IMR-90 (cell line): ENCODE measurements at regions not wholly inside any gene's neighbourhood (a gene's known extent, or its start where the extent isn't known, plus 50 kb on each side); places are given as distances from the start of the nearest gene placed in this dataset.

Source experiments
- ATAC-seq: fragments of 200-7000 bp; cut with Tn5 transposase; 2 replicates; pipeline ENCODE4 v1.9.1; 2020; ENCODE audit warnings: low read depth, mild to moderate bottlenecking, moderate library complexity
- BruUV-seq: library from RNA; stranded (reverse); fragments of 400-500 nt; replicated peaks from 2 replicates; lab custom pipeline; 2021; lab: Mats Ljungman, UMichigan
- CTCF ChIA-PET: fragments of 300-600 bp; formaldehyde crosslinking; extraction: SDS; loops from one replicate; lab custom pipeline; 2021; ENCODE audit warnings: antibody characterized with exemption; lab: Yijun Ruan, JAX
- POLR2A ChIA-PET: fragments of 300-600 bp; sonication (Branson Sonifier 250); formaldehyde crosslinking; loops from one replicate; lab custom pipeline; 2022; ENCODE audit warnings: antibody characterized with exemption; ENCODE audit not compliant: unreplicated experiment; lab: Charles Lee
- DNase-seq: peaks from one replicate; pipeline ENCODE4 v3.0.0; 2013
- H2AFZ ChIP-seq: replicated peaks from 2 replicates; pipeline ENCODE3; 2013; ENCODE audit warnings: low read length, mild to moderate bottlenecking; ENCODE audit not compliant: poor library complexity
- H2AK5ac ChIP-seq: 2 replicates; pipeline ENCODE4 v1.6.1; 2013; ENCODE audit warnings: low read depth, low read length, inconsistent platforms
- H2AK9ac ChIP-seq: replicated peaks from 2 replicates; pipeline ENCODE3; 2013; ENCODE audit warnings: mild to moderate bottlenecking, low read depth, low read length, moderate library complexity; ENCODE audit not compliant: poor library complexity
- H2BK120ac ChIP-seq: 2 replicates; pipeline ENCODE4 v1.6.1; 2013; ENCODE audit warnings: low read depth, low read length, inconsistent platforms
- H2BK15ac ChIP-seq: 3 replicates; pipeline ENCODE4 v1.6.1; 2013; ENCODE audit warnings: low read depth, low read length, inconsistent platforms
- H2BK20ac ChIP-seq: 2 replicates; pipeline ENCODE4 v1.6.1; 2013; ENCODE audit warnings: low read depth, mild to moderate bottlenecking, inconsistent platforms, low read length, moderate library complexity
- H2BK5ac ChIP-seq: 2 replicates; pipeline ENCODE4 v1.6.1; 2013; ENCODE audit warnings: mild to moderate bottlenecking, low read depth, low read length, inconsistent platforms; ENCODE audit not compliant: poor library complexity, severe bottlenecking
- H3K14ac ChIP-seq: replicated peaks from 2 replicates; pipeline ENCODE4 v1.6.1; 2013; ENCODE audit warnings: low read depth, low read length, inconsistent platforms
- H3K18ac ChIP-seq: 2 replicates; pipeline ENCODE4 v1.6.1; 2013; ENCODE audit warnings: low read depth, low read length, control low read depth
- H3K23ac ChIP-seq: 2 replicates; pipeline ENCODE4 v1.6.1; 2013; ENCODE audit warnings: low read depth, low read length, inconsistent platforms
- H3K27ac ChIP-seq: 2 replicates; pipeline ENCODE4 v1.5.1; 2013; ENCODE audit warnings: mild to moderate bottlenecking, control low read depth, low read length; ENCODE audit not compliant: insufficient read depth
- H3K27me3 ChIP-seq: 2 replicates; pipeline ENCODE4 v1.6.1; 2013; ENCODE audit warnings: low read length; ENCODE audit not compliant: control insufficient read depth, insufficient read depth
- H3K36me3 ChIP-seq: 2 replicates; pipeline ENCODE4 v1.6.1; 2013; ENCODE audit warnings: low read length, mixed read lengths; ENCODE audit not compliant: control insufficient read depth, insufficient read depth
- H3K4ac ChIP-seq: 2 replicates; pipeline ENCODE4 v1.6.1; 2013; ENCODE audit warnings: low read depth, low read length, inconsistent platforms
- H3K4me1 ChIP-seq: 2 replicates; pipeline ENCODE4 v1.6.1; 2013; ENCODE audit warnings: low read length, mixed read lengths; ENCODE audit not compliant: control insufficient read depth, insufficient read depth
- H3K4me2 ChIP-seq: 2 replicates; pipeline ENCODE4 v1.6.1; 2013; ENCODE audit warnings: low read depth, mild to moderate bottlenecking, control low read depth, low read length, moderate library complexity
- H3K4me3 ChIP-seq: 2 replicates; pipeline ENCODE4 v1.5.1; 2013; ENCODE audit warnings: low read depth, mild to moderate bottlenecking, control low read depth, low read length, moderate library complexity; ENCODE audit not compliant: insufficient read depth
- H3K56ac ChIP-seq: 2 replicates; pipeline ENCODE4 v1.6.1; 2013; ENCODE audit warnings: low read length, inconsistent platforms; ENCODE audit not compliant: insufficient read depth; ENCODE audit errors: extremely low read depth
- H3K79me1 ChIP-seq, 2 experiments: 2 replicates each; pipeline ENCODE4 v1.6.1; 2013; ENCODE audit warnings: low read length in 2 of 2, inconsistent platforms in 1 of 2, low read depth in 1 of 2
- H3K9ac ChIP-seq: 2 replicates; pipeline ENCODE4 v1.6.1; 2013; ENCODE audit warnings: low read depth, low read length, control low read depth
- H3K9me1 ChIP-seq: 2 replicates; pipeline ENCODE4 v1.6.1; 2013; ENCODE audit warnings: low read length, inconsistent platforms; ENCODE audit not compliant: insufficient read depth
- H3K9me3 ChIP-seq: 2 replicates; pipeline ENCODE4 v1.6.1; 2013; ENCODE audit warnings: low read length; ENCODE audit not compliant: control insufficient read depth, insufficient read depth
- H4K20me1 ChIP-seq: 2 replicates; pipeline ENCODE4 v1.6.1; 2013; ENCODE audit warnings: low read length, inconsistent platforms; ENCODE audit not compliant: insufficient read depth
- H4K5ac ChIP-seq: 2 replicates; pipeline ENCODE4 v1.6.1; 2013; ENCODE audit warnings: mild to moderate bottlenecking, low read depth, low read length, control low read depth
- H4K8ac ChIP-seq, 2 experiments: 2 replicates each; pipeline ENCODE4 v1.6.1; 2013; ENCODE audit warnings: low read depth in 2 of 2, low read length in 2 of 2, control low read depth in 1 of 2, inconsistent platforms in 1 of 2
- H4K91ac ChIP-seq: 2 replicates; pipeline ENCODE4 v1.6.1; 2013; ENCODE audit warnings: low read depth, low read length, inconsistent platforms; ENCODE audit not compliant: insufficient read depth
- BHLHE40 ChIP-seq: fragments of 150-350 bp; IDR thresholded peaks from 2 replicates; pipeline ENCODE4 v1.6.1; 2016; ENCODE audit warnings: mild to moderate bottlenecking, low read depth, low read length
- CHD1 ChIP-seq: IDR thresholded peaks from 2 replicates; pipeline ENCODE4 v1.6.1; 2012; ENCODE audit warnings: low read depth, low read length, improper control_type of control experiment
- CTCF ChIP-seq: conservative IDR thresholded peaks from 2 replicates; pipeline ENCODE4 v1.5.1; 2012; ENCODE audit warnings: mild to moderate bottlenecking, low read depth, low read length, improper control_type of control experiment
- MXI1 ChIP-seq: IDR thresholded peaks from 2 replicates; pipeline ENCODE4 v1.6.1; 2012; ENCODE audit warnings: low read depth, mild to moderate bottlenecking, low read length, moderate library complexity, borderline replicate concordance
- POLR2A ChIP-seq: IDR thresholded peaks from 2 replicates; pipeline ENCODE4 v1.6.1; 2012; ENCODE audit warnings: mild to moderate bottlenecking, low read depth, low read length
- RCOR1 ChIP-seq: IDR thresholded peaks from 2 replicates; pipeline ENCODE4 v1.6.1; 2012; ENCODE audit warnings: mild to moderate bottlenecking, low read length, improper control_type of control experiment; ENCODE audit not compliant: insufficient replicate concordance
- RFX5 ChIP-seq: IDR thresholded peaks from 2 replicates; pipeline ENCODE4 v1.8.0; 2012; ENCODE audit warnings: low read depth, mild to moderate bottlenecking, low read length, moderate library complexity
- WGBS, 2 experiments: methylation state at CpG; one replicate each; pipeline versions ENCODE4 v1.1.5 to v1.1.7; 2013; ENCODE audit warnings: missing lambda C conversion rate in 2 of 2; ENCODE audit not compliant: insufficient read length in 1 of 2; ENCODE audit errors: extremely low coverage in 2 of 2; 5-methylcytosine and 5-hydroxymethylcytosine counted together
- dilution Hi-C: fragments of 300-500 bp; cut with HindIII; formaldehyde crosslinking; loops from one replicate; pipeline ENCODE4 v1.14.3; 2018; ENCODE audit warnings: low sequenced_read_pairs; ENCODE audit not compliant: unreplicated experiment
- in situ Hi-C: fragments of 300-500 bp; cut with MboI; formaldehyde crosslinking; loops from 3 replicates; pipeline ENCODE4 v1.14.3; 2019; ENCODE audit warnings: low sequenced_read_pairs, inconsistent platforms, mixed read lengths
- intact Hi-C: fragments of 100-400 bp; cut with micrococcal nuclease; formaldehyde crosslinking; loops from 2 replicates; pipeline ENCODE4 v1.10.0; 2022

GRCh38 chr2:183594150-183594549 is 469.9 kb downstream of the NUP35 start:
- dilution Hi-C loops, result no loop called here
- Histone ChIP-seq H3K9me3 (peaks cover 6% of the 10 kb centered on the region; the same call in 1 of the 2 replicates), H2AFZ (no peak overlapping the region), H4K8ac (no peak overlapping the region), H3K4me3 (no peak overlapping the region), H4K20me1 (no peaks in the 10 kb centered on the region), H3K18ac (no peak overlapping the region), H2BK20ac (no peak overlapping the region), H3K27ac (no peak overlapping the region), H3K4me2 (no peak overlapping the region), H3K14ac (no peak overlapping the region), H2AK9ac (no peak overlapping the region), H3K4ac (no peak overlapping the region), H3K56ac (no peak overlapping the region), H3K79me1 (no peaks in the 10 kb centered on the region), H3K9me1 (no peaks in the 10 kb centered on the region), H4K91ac (no peak overlapping the region), H4K5ac (no peak overlapping the region), H2BK120ac (no peak overlapping the region), H2AK5ac (no peak overlapping the region), H3K9ac (no peak overlapping the region), H3K27me3 (no peaks in the 10 kb centered on the region), H3K36me3 (no peaks in the 10 kb centered on the region), H3K23ac (no peak overlapping the region), H3K4me1 (no peaks in the 10 kb centered on the region), H2BK5ac (no peak overlapping the region), H2BK15ac (no peak overlapping the region)
- DNase-seq, result no peak
- POLR2A ChIA-PET, result no interaction called here
- CTCF ChIA-PET, result no interaction called here
- no peak for ATAC-seq
- TF ChIP-seq RCOR1 (no peak), RFX5 (no peak), MXI1 (no peak), BHLHE40 (no peak), POLR2A (no peak), CHD1 (no peak), CTCF (no peak)
- BruUV-seq, result no TSS peak
- WGBS, 2 experiments, result no CpG with 5 or more reads among the region's 1 CpG
- in situ Hi-C loops, result no loop called here
- intact Hi-C loops, result no loop called here
